Right atrium auricular region (tissue), 2 donors: ENCODE measurements at regions not wholly inside any gene's neighbourhood (a gene's known extent, or its start where the extent isn't known, plus 50 kb on each side); places are given as distances from the start of the nearest gene placed in this dataset.

ENCODE experiments used
- DNase-seq: peaks from one replicate; pipeline ENCODE4 v3.0.0-alpha.2; 2019; ENCODE audit warnings: low spot score
- H3K27ac ChIP-seq, 2 donors: fragments of 200-600 bp; sonication (generic); 1 replicate in 1 of 2; 2 replicates in 1 of 2; pipeline ENCODE4 v1.5.1; 2016 to 2019
- H3K27me3 ChIP-seq, 2 donors: fragments of 200-600 bp; sonication (generic); one replicate each; pipeline versions ENCODE4 v1.5.1 to v1.6.0; 2017 to 2019
- H3K36me3 ChIP-seq: fragments of 200-600 bp; sonication (generic); one replicate; pipeline ENCODE4 v1.5.1; 2016
- H3K4me1 ChIP-seq, 2 donors: fragments of 200-600 bp; sonication (generic); one replicate each; pipeline versions ENCODE4 v1.5.1 to v1.6.0; 2017 to 2019
- H3K4me3 ChIP-seq, 2 donors: fragments of 200-600 bp; sonication (generic); 1 replicate in 1 of 2; 2 replicates in 1 of 2; pipeline ENCODE4 v1.5.1; 2017 to 2019; ENCODE audit warnings: mild to moderate bottlenecking in 1 of 2, moderate library complexity in 1 of 2
- H3K9me3 ChIP-seq, 2 donors: fragments of 200-600 bp; sonication (generic); one replicate each; pipeline ENCODE4 v1.5.1; 2019
- TF ChIP-seq, protein P1 (sequence below), 2 donors: fragments of 200-600 bp; sonication (generic); IDR thresholded peaks; one replicate each; pipeline ENCODE4 v1.5.1; 2019; ENCODE audit warnings: antibody characterized with exemption in 2 of 2

DNA sequence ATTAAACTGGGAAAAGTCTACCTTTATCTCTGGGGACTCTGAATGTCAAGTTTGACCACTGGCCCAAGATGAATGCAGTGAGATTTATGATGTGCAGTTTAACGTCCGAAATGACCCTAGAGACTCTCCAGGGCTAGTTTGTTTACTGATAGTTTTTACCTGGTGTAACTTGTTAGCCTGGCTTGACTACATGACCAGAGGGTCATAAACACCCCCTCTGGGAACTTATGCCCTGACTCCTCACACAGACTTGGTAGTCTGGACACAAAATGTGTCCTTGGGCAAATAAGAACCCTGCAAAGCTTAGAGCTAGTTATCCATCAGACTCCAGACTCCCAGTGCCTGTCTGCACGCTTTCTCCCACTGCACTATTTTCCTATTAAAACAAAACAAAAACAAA is 606.5 kb downstream of the HACE1 start:
- H3K27ac ChIP-seq, result no peak overlapping the region
- no peak for DNase-seq
- H3K27me3 ChIP-seq, result no peaks in the 10 kb centered on the region
- H3K4me1 ChIP-seq, result no peaks in the 10 kb centered on the region
- H3K36me3 ChIP-seq, result no peaks in the 10 kb centered on the region
- no peaks in the 10 kb centered on the region for H3K9me3 ChIP-seq
- TF ChIP-seq, protein P1, sequence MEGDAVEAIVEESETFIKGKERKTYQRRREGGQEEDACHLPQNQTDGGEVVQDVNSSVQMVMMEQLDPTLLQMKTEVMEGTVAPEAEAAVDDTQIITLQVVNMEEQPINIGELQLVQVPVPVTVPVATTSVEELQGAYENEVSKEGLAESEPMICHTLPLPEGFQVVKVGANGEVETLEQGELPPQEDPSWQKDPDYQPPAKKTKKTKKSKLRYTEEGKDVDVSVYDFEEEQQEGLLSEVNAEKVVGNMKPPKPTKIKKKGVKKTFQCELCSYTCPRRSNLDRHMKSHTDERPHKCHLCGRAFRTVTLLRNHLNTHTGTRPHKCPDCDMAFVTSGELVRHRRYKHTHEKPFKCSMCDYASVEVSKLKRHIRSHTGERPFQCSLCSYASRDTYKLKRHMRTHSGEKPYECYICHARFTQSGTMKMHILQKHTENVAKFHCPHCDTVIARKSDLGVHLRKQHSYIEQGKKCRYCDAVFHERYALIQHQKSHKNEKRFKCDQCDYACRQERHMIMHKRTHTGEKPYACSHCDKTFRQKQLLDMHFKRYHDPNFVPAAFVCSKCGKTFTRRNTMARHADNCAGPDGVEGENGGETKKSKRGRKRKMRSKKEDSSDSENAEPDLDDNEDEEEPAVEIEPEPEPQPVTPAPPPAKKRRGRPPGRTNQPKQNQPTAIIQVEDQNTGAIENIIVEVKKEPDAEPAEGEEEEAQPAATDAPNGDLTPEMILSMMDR (IDR thresholded peaks at IDR 0.05), result no peak
- H3K4me3 ChIP-seq, result no peak overlapping the region

DNA sequence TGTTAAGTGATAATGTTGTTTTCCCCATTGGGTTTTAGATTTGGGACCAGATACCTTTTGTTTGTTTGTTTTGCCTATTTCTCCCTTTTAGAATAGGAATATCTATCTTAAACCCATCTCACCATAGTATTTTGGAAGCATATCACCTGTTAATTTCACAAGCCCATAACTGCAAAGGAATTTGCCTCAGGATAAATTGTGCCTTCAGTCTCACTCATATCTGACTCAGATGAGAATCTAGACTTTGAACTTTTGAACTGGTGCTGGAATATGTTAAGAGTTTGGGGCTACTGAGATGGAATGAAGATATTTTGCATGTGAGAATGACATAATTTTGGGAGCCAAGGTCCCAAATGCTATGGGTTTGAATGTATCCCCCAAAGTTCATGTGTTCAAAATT is 607.4 kb downstream of the HACE1 start:
- no peaks in the 10 kb centered on the region for H3K27me3 ChIP-seq
- no peak overlapping the region for H3K4me3 ChIP-seq
- H3K36me3 ChIP-seq, result no peaks in the 10 kb centered on the region
- no peaks in the 10 kb centered on the region for H3K9me3 ChIP-seq
- TF ChIP-seq, protein P1 (IDR thresholded peaks at IDR 0.05), result no peak
- DNase-seq, result no peak
- no peak overlapping the region for H3K27ac ChIP-seq
- no peaks in the 10 kb centered on the region for H3K4me1 ChIP-seq

DNA sequence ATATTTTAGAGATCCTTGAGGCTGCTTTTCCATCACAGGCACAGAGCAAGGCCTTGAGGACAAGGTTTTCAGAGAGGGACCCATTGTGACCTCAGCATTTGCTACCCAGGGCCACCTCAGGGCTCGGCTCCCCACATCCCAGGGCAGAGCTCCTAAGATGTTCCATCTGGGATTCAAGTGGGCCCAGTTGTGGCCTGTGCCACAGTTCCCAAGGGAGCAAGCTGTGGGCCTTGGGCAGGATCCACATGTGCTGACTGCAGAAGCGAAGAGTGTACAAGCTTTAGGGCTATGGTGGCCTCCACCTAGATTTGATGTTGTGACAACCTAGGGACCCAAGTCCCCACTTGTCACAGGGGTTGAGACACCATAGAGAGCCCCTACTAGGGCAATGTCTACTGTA is 608.1 kb downstream of the HACE1 start:
- H3K36me3 ChIP-seq, result no peaks in the 10 kb centered on the region
- no peaks in the 10 kb centered on the region for H3K4me1 ChIP-seq
- no peaks in the 10 kb centered on the region for H3K9me3 ChIP-seq
- H3K27me3 ChIP-seq, result no peaks in the 10 kb centered on the region
- TF ChIP-seq, protein P1 (IDR thresholded peaks at IDR 0.05), result no peak
- no peak for DNase-seq
- no peak overlapping the region for H3K4me3 ChIP-seq
- no peak overlapping the region for H3K27ac ChIP-seq

DNA sequence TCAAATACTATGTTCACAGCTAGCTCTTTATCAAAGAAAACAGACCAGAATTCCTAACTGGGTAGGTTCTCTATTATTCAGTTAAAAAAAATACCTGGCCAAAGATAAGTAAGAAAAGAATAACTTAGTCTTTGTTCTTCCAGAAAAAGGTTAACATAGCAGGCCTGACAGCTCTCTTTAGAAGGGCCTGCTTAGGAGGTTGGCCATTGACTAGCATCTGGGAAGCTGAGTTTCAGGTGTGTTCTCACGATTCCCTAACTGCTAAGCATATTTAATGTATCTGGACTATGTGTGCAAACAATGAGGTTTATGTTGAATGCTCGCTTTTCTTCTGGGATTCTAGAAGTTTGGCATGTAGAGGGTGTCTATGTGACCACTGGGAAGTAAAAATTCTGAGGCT is 618.9 kb downstream of the HACE1 start:
- Histone ChIP-seq H3K4me3 (no peak overlapping the region), H3K4me1 (no peaks in the 10 kb centered on the region), H3K36me3 (no peaks in the 10 kb centered on the region), H3K27me3 (no peaks in the 10 kb centered on the region), H3K9me3 (no peaks in the 10 kb centered on the region), H3K27ac (no peak overlapping the region)
- TF ChIP-seq, protein P1 (IDR thresholded peaks at IDR 0.05), result no peak
- DNase-seq, result no peak

DNA sequence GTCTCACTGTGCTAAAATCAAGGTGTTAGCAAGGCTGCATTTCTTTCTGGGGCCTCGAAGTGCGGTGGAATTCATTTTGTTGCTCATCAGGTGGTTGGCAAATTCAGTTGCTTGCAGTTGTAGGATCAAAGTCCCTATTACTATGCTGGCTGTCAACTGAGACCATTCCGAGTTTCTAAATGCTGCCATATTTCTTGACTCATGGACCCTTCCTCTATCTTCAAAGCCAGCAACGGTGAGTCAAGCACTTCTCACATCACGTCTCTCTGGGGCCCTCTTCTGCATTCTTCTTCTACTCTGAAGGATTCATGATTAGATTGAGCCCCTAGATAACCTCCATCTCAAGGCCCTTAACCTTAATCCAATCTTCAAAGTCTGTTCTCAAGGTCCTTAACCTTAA is 619.7 kb downstream of the HACE1 start:
- Histone ChIP-seq H3K4me1 (no peaks in the 10 kb centered on the region), H3K9me3 (no peaks in the 10 kb centered on the region), H3K27ac (no peak overlapping the region), H3K4me3 (no peak overlapping the region), H3K36me3 (no peaks in the 10 kb centered on the region), H3K27me3 (no peaks in the 10 kb centered on the region)
- DNase-seq, result no peak
- TF ChIP-seq, protein P1 (IDR thresholded peaks at IDR 0.05), result no peak

DNA sequence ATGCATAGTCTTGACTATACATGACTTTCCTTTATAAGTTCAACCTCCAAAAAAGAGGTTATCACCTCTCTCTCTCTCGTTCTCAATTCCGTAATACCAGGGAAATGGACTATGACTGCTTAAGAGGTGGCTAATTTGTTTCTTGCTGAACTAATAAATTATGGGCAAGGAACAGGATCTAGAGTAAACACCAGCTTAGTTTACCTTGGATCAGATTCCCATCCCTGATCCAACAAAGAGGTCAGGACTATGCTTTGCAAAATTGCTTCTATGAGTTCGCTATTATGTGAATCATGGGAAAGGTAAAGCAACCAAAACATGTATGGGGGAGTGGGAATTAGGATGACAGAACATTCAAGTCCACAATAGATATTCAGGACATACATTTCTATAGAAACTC is 630.7 kb downstream of the HACE1 start:
- H3K27ac ChIP-seq, result no peak overlapping the region
- H3K9me3 ChIP-seq, result no peaks in the 10 kb centered on the region
- DNase-seq, result no peak
- no peaks in the 10 kb centered on the region for H3K27me3 ChIP-seq
- H3K36me3 ChIP-seq, result no peaks in the 10 kb centered on the region
- TF ChIP-seq, protein P1 (IDR thresholded peaks at IDR 0.05), result no peak
- H3K4me1 ChIP-seq, result no peaks in the 10 kb centered on the region
- H3K4me3 ChIP-seq, result no peak overlapping the region
